ENCODE measurements at regions not wholly inside any gene's neighbourhood (a gene's known extent, or its start where the extent isn't known, plus 50 kb on each side); places are given as distances from the start of the nearest gene placed in this dataset.

DNA sequence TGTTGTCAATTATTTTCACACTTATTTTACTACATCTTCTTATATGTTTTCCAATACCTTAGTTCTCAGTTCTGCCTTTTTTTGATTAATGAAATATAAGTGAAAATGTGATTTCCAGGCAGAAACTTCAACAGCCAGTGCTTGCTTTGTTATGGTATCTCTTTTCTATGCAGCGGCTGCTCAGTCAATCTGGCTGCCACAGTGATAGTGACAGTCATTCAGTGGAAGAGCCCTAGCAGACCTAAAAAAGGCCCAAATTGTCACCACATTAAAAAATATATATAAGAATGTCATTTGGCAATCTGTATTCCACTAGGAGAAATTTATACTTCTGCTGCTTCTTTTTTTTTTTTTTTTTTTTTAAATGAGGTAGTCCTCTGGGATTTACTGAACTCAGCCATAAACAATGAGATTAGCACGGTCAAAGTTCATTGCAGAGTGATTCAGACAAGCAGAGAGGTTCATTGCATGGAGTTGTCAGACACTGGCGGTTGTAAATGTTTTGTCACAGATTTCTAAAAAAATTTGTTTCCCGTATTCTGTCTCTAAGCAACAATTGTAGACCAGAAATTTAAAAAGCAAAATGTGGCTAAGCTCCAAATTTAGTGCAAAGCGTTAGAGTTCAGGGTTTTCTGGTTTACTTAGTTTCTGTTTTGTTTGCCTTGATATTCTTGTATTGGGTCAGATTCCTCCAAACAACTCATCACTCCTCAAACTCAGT is 94.7 kb upstream of the PRR20A start:
- Mint-ChIP-seq H3K36me3 (no peaks in the 10 kb centered on the region), H3K27ac (no peak overlapping the region), H3K4me3 (no peak overlapping the region), H3K9me3 (peaks cover 4 to 19% (median 6%) of the 10 kb centered on the region in 3 donors), H3K27me3 (no peaks in the 10 kb centered on the region), H3K4me1 (no peaks in the 10 kb centered on the region)

- H3K27ac Mint-ChIP-seq, result no peak overlapping the region
- H3K36me3 Mint-ChIP-seq, result peaks cover 1% of the 10 kb centered on the region
- no peaks in the 10 kb centered on the region for H3K27me3 Mint-ChIP-seq
- no peak overlapping the region for H3K4me3 Mint-ChIP-seq
- H3K4me1 Mint-ChIP-seq, result no peaks in the 10 kb centered on the region
- peaks cover 0 to 7% (median 4%) of the 10 kb centered on the region in 3 donors for H3K9me3 Mint-ChIP-seq
Observed at GRCh38 chr13:57056601-57057180, 84.0 kb upstream of the PRR20A start.

GRCh38 chr13:57063007-57063406 is 77.7 kb upstream of the PRR20A start:
- Mint-ChIP-seq H3K4me1 (no peaks in the 10 kb centered on the region), H3K27me3 (no peaks in the 10 kb centered on the region), H3K36me3 (no peaks in the 10 kb centered on the region), H3K27ac (no peak overlapping the region), H3K9me3 (peaks cover 0 to 4% (median 0%) of the 10 kb centered on the region in 3 donors), H3K4me3 (no peak overlapping the region)

- no peaks in the 10 kb centered on the region for H3K36me3 Mint-ChIP-seq
- H3K27me3 Mint-ChIP-seq, result no peaks in the 10 kb centered on the region
- no peak overlapping the region for H3K27ac Mint-ChIP-seq
- no peak overlapping the region for H3K4me3 Mint-ChIP-seq
- H3K9me3 Mint-ChIP-seq, result no peaks in the 10 kb centered on the region
- no peaks in the 10 kb centered on the region for H3K4me1 Mint-ChIP-seq
Observed at GRCh38 chr13:57073983-57074382, 66.7 kb upstream of the PRR20A start.

- Mint-ChIP-seq H3K9me3 (no peaks in the 10 kb centered on the region), H3K27me3 (no peaks in the 10 kb centered on the region), H3K4me1 (no peaks in the 10 kb centered on the region), H3K27ac (no peak overlapping the region), H3K4me3 (no peak overlapping the region), H3K36me3 (no peaks in the 10 kb centered on the region)
Observed at GRCh38 chr13:57075588-57075987, 65.1 kb upstream of the PRR20A start.

GRCh38 chr13:57087006-57087405 is 53.7 kb upstream of the PRR20A start:
- Mint-ChIP-seq H3K27me3 (no peaks in the 10 kb centered on the region), H3K27ac (no peak overlapping the region), H3K36me3 (no peaks in the 10 kb centered on the region), H3K4me1 (peaks cover 0 to 2% (median 0%) of the 10 kb centered on the region in 3 donors), H3K9me3 (peaks cover 2 to 6% (median 3%) of the 10 kb centered on the region in 3 donors), H3K4me3 (no peak overlapping the region)

All from IgD-negative memory B cell (primary cell).